ENCODE measurements at regions not wholly inside any gene's neighbourhood (a gene's known extent, or its start where the extent isn't known, plus 50 kb on each side); places are given as distances from the start of the nearest gene placed in this dataset.
"Not testable (repeated sequence)": the region's sequence is repeated elsewhere in the genome, so short reads cannot be mapped to it uniquely, and the experiment has no call there.

DNA sequence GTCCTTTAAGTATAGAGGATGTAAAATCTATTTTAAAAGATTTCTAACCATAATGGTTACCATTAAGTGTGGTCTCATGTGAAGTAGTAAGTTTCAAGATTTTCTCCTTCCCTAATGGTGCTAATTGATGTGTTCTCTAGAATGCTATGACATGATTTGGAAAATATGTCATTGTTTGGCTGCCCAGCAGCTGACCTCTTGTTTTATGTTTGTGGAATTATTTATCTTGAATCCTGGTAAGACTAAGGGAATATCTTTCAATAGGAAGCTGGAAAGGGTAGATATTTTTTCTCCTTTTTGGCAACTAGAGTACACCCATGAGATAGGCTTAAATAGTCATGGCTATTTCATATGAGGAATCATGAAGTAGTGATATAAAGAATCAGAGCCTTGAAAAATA, 139.8 kb upstream of the CHODL start:
- DNase-seq (ENCODE audit: low spot score), result no peak

DNA sequence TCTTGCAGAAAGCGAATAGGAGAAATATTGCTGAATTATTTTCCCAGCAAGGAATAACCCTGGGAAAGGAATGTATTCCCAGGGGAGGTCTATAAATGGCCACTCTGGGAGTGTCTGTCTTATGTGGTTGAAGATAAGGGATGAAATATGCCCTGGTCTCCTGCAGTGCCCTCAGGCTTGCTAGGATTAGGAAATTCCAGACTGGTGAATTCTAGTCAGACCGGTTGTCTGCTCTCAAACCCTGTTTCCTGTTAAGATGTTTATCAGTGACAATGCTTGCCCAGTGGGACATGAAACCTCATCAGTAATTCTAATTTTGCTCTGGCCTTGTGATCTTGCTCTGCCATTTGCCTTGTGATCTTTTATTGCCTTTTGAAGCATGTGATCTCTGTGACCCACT, 148.2 kb upstream of the CHODL start:
- DNase-seq (ENCODE audit: low spot score), result not testable (repeated sequence)

DNA sequence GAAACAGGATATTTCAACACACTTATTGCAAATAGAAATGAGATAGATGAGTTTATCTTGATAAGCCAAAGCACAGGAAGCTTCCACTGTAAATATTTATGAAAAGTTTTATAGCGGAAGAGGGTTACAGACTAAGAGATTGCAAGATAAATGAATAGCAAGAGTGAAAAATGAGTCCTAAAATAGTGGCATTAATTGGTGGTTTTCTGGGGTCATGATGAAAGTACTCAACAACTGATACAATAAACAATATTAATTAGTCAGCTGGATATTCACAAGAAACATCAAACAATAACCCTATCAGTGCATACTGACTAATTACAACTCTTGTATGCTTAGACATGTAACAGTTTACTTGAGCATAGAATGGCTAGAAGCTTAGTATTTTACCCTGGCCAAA, 154.8 kb upstream of the CHODL start:
- DNase-seq (ENCODE audit: low spot score), result no peak

DNA sequence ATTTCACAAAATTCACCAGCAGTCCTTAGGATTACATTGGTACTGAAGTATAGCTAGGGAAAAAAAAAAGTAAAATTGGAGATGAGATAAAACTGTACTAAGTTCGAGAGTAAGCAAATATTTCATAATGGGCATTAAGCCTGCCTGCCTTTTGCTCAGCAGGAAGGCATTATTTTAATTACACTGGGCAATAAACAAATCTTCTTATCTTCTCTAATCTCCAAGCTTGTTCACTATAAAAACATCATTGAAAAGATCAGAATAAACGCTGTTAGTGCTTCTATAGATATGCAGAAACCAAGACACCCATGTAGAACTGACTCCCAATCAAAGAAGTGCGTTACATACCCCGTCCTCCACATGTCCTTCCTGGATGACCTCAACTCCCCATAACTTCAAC, 174.2 kb upstream of the CHODL start:
- DNase-seq (ENCODE audit: low spot score), result no peak

DNA sequence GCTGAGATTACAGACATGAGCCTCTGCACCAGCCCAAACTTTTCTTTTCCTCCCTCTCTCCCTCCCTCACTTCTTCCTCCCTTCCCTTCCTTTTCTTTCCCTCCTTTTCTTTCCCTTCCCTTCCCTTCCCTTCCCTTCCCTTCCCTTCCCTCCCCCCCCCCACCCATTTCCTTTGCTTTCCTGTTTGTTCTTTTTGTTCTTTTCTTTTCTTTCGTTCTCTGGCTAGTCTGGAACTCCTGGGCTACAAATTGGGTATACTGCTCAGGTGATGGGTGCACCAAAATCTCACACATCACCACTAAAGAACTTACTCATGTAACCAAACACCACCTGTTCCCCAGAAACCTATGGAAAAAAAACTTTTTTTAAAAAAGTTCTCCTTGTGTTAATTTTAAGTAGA, 174.8 kb upstream of the CHODL start:
- no peak for DNase-seq (ENCODE audit: low spot score)

DNA sequence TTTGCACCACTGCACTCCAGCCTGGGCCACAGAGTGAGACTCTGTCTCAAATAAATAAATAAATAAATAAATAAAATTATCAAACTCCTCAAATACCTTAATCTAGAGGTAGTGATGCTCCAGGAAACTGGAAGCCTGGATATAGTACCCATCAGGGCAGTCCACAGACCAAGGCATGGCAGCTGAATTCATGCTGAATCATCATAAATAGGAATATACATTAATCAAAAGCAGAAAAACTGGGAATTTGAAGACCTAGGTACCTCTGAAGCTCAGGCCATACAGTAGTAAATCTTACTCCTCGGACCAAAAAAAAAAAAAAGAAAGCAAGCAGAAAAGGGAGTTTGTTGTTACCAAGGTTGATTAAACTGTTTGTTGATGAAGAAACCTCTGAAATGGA, 184.2 kb upstream of the CHODL start:
- DNase-seq (ENCODE audit: low spot score), result no peak

DNA sequence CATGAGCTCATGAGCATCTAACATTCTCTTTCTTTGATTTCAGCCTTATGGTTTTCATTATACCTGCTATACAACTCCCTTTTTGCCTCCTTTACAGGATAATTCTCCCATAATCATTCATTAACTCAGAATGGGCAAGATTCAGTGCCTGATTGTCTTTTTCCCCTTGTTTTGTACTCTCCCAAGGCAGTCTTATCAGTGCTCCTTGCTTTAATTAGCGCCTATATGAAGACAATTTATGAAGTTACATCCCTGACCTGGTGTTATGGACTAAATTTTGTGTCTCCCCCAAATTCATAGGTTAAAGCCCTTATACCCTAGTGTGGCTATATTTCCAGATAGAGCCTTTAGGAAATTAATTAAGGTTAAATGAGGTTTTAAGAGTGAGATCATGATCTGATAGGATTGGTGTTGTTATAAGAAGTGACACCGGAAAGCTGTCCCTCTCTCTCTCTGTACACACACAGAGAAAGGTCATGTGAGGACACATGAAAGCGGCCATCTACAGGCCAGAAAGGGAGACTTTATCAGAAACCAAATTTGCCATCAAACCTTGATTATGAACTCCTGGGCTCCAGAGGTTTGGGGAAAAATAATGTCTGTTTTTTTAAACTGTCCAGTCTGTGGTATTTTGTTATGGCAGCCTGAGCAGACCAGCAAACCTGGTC, 185.8 kb upstream of the CHODL start:
- no peak for DNase-seq (ENCODE audit: low spot score)

- DNase-seq (ENCODE audit: low spot score), result no peak
These were observed 191.5 kb upstream of the CHODL start for GRCh38 chr21:18053151-18053550.

DNA sequence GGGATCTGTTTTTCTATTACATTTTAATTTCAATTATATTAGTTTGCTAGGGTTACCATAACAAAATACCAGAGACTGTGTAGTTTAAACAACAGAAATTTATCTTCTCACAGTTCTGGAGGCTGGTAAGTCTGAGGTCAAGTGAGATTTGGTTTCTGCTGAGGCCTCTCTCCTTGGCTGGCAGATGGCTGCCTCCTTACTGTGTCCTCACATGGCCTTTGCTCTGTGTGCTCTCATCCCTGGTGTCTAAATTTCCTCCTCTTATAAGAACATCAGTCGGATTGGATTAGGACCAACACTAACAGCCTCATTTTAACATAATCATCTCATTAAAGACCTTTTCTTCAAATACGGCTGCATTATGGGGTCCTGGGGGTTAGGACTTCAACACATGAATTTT, 195.2 kb upstream of the CHODL start:
- DNase-seq (ENCODE audit: low spot score), result no peak

- DNase-seq (ENCODE audit: low spot score), result no peak
These were observed 203.6 kb upstream of the CHODL start for GRCh38 chr21:18041012-18041411.

DNA sequence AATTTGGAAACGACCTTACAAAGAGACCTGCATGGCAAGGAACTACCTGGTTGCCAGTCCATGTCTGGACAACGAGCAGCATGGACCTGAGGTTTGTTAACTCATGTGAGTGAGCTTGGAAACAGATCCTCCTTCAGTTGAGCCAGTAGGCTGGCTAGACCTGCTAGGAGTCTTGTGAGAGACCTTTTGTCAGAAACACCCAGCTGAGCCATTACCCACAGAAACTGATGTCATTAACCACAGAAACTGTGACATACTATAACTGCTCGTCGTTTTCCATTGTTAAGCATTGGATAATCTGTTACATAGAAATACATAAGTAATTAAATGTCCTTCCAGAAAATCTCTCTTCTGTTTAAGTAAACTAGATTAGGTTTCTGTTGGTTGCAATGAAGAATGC, 211.1 kb upstream of the C21orf91 start:
- no peak for DNase-seq (ENCODE audit: low spot score)

GRCh38 chr21:18026359-18026758, 207.2 kb upstream of the C21orf91 start:
- no peak for DNase-seq (ENCODE audit: low spot score)

DNA sequence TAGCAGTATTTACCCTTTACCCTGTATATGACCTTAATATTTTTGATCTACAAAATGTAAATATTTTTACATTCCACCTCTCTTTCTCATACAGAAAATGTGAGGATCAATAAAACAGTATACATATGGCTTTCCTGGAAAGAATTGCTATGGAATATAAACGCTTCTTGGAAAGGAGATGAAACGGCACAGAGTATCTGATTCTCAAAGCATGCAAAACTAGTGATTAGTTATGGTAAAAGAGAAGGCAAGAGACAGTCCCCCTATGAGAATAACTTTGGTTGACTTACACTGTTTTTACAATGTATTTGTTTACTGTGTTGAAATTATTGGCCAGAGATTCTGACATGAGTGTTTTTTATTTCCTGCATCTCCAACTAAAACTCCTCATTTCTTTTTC, 204.6 kb upstream of the C21orf91 start:
- no peak for DNase-seq (ENCODE audit: low spot score)

GRCh38 chr21:18023157-18023556, 204.0 kb upstream of the C21orf91 start:
- no peak for DNase-seq (ENCODE audit: low spot score)

- no peak for DNase-seq (ENCODE audit: low spot score)
These were observed 188.0 kb upstream of the C21orf91 start for GRCh38 chr21:18007121-18007520.

- DNase-seq (ENCODE audit: low spot score), result no peak
These were observed 187.5 kb upstream of the C21orf91 start for GRCh38 chr21:18006691-18007090.

- DNase-seq (ENCODE audit: low spot score), result no peak
These were observed 183.2 kb upstream of the C21orf91 start for GRCh38 chr21:18002393-18002792.

- no peak for DNase-seq (ENCODE audit: low spot score)
These were observed 182.0 kb upstream of the C21orf91 start for GRCh38 chr21:18000981-18001686.

- DNase-seq (ENCODE audit: low spot score), result not testable (repeated sequence)
These were observed 179.4 kb upstream of the C21orf91 start for GRCh38 chr21:17998599-17998998.

DNA sequence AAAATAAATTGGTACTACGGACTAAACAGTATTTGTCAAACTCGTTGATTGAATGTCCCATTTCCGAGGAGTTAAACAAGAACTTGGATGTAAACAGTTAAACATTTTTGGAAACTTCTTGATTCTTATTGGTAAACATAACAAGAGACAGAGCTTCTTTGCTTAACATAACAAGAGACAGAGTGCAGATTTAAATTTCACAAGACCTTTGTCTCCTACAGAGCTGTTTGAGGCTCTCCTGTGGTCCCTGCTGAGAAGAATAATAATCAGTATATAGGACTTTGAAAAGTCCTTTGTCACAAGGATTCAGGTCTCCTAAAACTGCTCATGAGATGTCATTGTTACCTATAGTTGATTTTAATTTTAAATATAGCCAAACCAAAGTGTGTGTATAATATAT, 170.6 kb upstream of the C21orf91 start:
- DNase-seq (ENCODE audit: low spot score), result no peak

GRCh38 chr21:17988102-17988437, 168.9 kb upstream of the C21orf91 start:
- DNase-seq (ENCODE audit: low spot score), result no peak

DNA sequence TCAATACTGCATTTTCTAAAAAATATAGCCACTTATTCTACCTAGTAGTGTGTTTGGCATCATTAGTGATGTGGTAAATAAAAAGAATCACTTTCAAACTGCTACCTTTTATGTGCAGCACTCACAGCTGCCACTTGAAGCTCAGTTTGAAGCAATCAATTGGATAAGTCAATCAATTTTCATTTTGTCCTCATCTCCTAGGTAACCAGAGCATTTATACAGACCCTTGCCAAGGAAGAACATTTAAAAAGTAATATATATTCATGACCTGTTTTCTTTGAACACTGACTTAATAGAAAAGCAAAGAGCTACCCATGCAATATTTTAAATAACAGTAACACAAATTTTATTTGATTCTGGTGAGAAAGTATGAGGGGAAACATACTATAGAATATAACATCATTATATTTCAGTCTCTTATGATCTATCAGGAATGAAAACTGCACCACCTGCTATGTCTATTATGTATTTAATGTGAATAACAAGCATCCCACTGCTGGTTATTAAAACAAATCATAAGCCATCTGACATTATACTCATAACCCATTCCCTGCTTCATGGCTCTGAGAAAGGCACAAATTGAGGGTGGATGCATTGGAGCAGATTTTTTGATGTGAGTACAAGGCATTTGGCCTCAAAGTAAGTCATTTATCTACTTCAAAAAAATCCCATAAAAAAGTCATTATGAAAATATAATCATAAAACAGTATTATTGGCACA, 168.4 kb upstream of the C21orf91 start:
- DNase-seq (ENCODE audit: low spot score), result no peak

Measured in umbilical cord (tissue), 1 donor.